NCI-H82 treated with DMSO at 0.1 percent for 48 hours (cell line): ENCODE measurements at regions not wholly inside any gene's neighbourhood (a gene's known extent, or its start where the extent isn't known, plus 50 kb on each side); places are given as distances from the start of the nearest gene placed in this dataset.
"Not testable (repeated sequence)": the region's sequence is repeated elsewhere in the genome, so short reads cannot be mapped to it uniquely, and the experiment has no call there.

ENCODE experiments used
- DNase-seq: peaks from one replicate; lab custom pipeline; 2025; ENCODE audit not compliant: unreplicated experiment; lab: John Stamatoyannopoulos, UW

- no peak for DNase-seq
These were observed 1239.1 kb downstream of the CDH12 start for GRCh38 chr5:21613971-21614488.

- no peak for DNase-seq
These were observed 1249.3 kb downstream of the CDH12 start for GRCh38 chr5:21603796-21604195.

GRCh38 chr5:21594566-21594965, 1258.6 kb downstream of the CDH12 start:
- no peak for DNase-seq

GRCh38 chr5:21593261-21593660, 1259.9 kb downstream of the CDH12 start:
- DNase-seq, result no peak

- DNase-seq, result no peak
These were observed 1271.6 kb downstream of the CDH12 start for GRCh38 chr5:21581508-21581907.

GRCh38 chr5:21574961-21575360, 1278.2 kb downstream of the CDH12 start:
- DNase-seq, result no peak

- no peak for DNase-seq
These were observed 1278.7 kb downstream of the CDH12 start for GRCh38 chr5:21574438-21574837.

GRCh38 chr5:21573416-21574314, 1279.5 kb downstream of the CDH12 start:
- no peak for DNase-seq

GRCh38 chr5:21571196-21571595, 1281.9 kb downstream of the CDH12 start:
- not testable (repeated sequence) for DNase-seq

GRCh38 chr5:21559109-21559508, 1294.0 kb downstream of the CDH12 start:
- DNase-seq, result not testable (repeated sequence)

- not testable (repeated sequence) for DNase-seq
These were observed 1300.9 kb downstream of the CDH12 start for GRCh38 chr5:21552263-21552662.

GRCh38 chr5:21550916-21551315, 1302.2 kb downstream of the CDH12 start:
- not testable (repeated sequence) for DNase-seq

- not testable (repeated sequence) for DNase-seq
These were observed 1305.5 kb downstream of the CDH12 start for GRCh38 chr5:21547656-21548055.

- DNase-seq, result not testable (repeated sequence)
These were observed 1318.0 kb downstream of the CDH12 start for GRCh38 chr5:21535114-21535513.

- not testable (repeated sequence) for DNase-seq
These were observed 1332.0 kb downstream of the CDH12 start for GRCh38 chr5:21521157-21521556.

GRCh38 chr5:21496926-21497325, 1356.2 kb downstream of the CDH12 start:
- DNase-seq, result not testable (repeated sequence)

GRCh38 chr5:21496056-21496455, 1357.1 kb downstream of the CDH12 start:
- DNase-seq, result not testable (repeated sequence)

- DNase-seq, result not testable (repeated sequence)
These were observed 1357.9 kb downstream of the CDH12 start for GRCh38 chr5:21495235-21495634.

- not testable (repeated sequence) for DNase-seq
These were observed 1359.1 kb downstream of the CDH12 start for GRCh38 chr5:21494033-21494432.

GRCh38 chr5:21491182-21491581, 1362.0 kb downstream of the CDH12 start:
- DNase-seq, result not testable (repeated sequence)

- DNase-seq, result not testable (repeated sequence)
These were observed 1364.3 kb downstream of the CDH12 start for GRCh38 chr5:21488828-21489227.

- not testable (repeated sequence) for DNase-seq
These were observed 1367.6 kb downstream of the CDH12 start for GRCh38 chr5:21485458-21486000.
